Esophagus muscularis mucosa (tissue), 3 donors: ENCODE measurements at regions not wholly inside any gene's neighbourhood (a gene's known extent, or its start where the extent isn't known, plus 50 kb on each side); places are given as distances from the start of the nearest gene placed in this dataset.

ENCODE experiments used
- CTCF ChIP-seq, 3 experiments: fragments of 200-600 bp in 2 of 3; fragments of 450-650 bp in 1 of 3; sonication (generic) in 2 of 3; IDR thresholded peaks; one replicate each; pipeline ENCODE4 v1.5.1; 2017 to 2019; ENCODE audit warnings: antibody characterized with exemption in 3 of 3, mild to moderate bottlenecking in 2 of 3, moderate library complexity in 1 of 3
- POLR2A ChIP-seq: fragments of 450-650 bp; IDR thresholded peaks from one replicate; pipeline ENCODE4 v1.6.1; 2017; ENCODE audit warnings: antibody characterized with exemption, moderate library complexity, mild to moderate bottlenecking, low read depth
- POLR2AphosphoS5 ChIP-seq, 2 donors: sonication (generic); formaldehyde crosslinking; IDR thresholded peaks; one replicate each; pipeline ENCODE4 v1.6.1; 2017; ENCODE audit warnings: antibody characterized with exemption in 2 of 2

GRCh38 chr18:38575648-38576047, 1010.0 kb upstream of the CELF4 start:
- TF ChIP-seq CTCF (IDR thresholded peaks at IDR 0.05): no peak
- TF ChIP-seq POLR2A: no peak
- TF ChIP-seq POLR2AphosphoS5 (IDR thresholded peaks at IDR 0.05): no peak
